HCT116 (cell line): ENCODE measurements at regions not wholly inside any gene's neighbourhood (a gene's known extent, or its start where the extent isn't known, plus 50 kb on each side); places are given as distances from the start of the nearest gene placed in this dataset.

Source experiments
- ATAC-seq: fragments of 200-7000 bp; cut with Tn5 transposase; 2 replicates; pipeline ENCODE4 v1.9.1; 2020; ENCODE audit warnings: mild to moderate bottlenecking, moderate library complexity
- BruUV-seq: library from RNA; stranded (reverse); fragments of 400-500 nt; replicated peaks from 2 replicates; lab custom pipeline; 2021; lab: Mats Ljungman, UMichigan
- CTCF ChIA-PET: fragments of 300-600 bp; sonication (Branson Sonifier 250); formaldehyde crosslinking; loops from one replicate; lab custom pipeline; 2021; ENCODE audit warnings: antibody characterized with exemption; lab: Charles Lee
- POLR2A ChIA-PET: fragments of 300-600, 350-600 bp; sonication (Branson Sonifier 250); formaldehyde crosslinking; loops from one replicate; lab custom pipeline; 2021; ENCODE audit warnings: antibody characterized with exemption; lab: Charles Lee
- RAD21 ChIA-PET, 2 experiments: fragments of 300-600 bp; sonication (Branson Sonifier 250); formaldehyde crosslinking; loops; one replicate each; lab custom pipeline; 2023; ENCODE audit warnings: low total read pairs in 2 of 2; ENCODE audit not compliant: uncharacterized antibody in 2 of 2, unreplicated experiment in 2 of 2, low non-redundant PET in 1 of 2; lab: Charles Lee
- DNase-seq: peaks from one replicate; pipeline ENCODE4 v3.0.0-alpha.2; 2010; ENCODE audit warnings: low read depth, low spot score
- H2AFZ ChIP-seq: fragments of 200-600 bp; shearing (Covaris generic), sonication (generic); 2 replicates; pipeline ENCODE4 v1.6.1; 2017; ENCODE audit warnings: low read depth, mixed run types, mixed read lengths, antibody characterized with exemption, low read length; ENCODE audit not compliant: poor library complexity, severe bottlenecking
- H3K27ac ChIP-seq: 2 replicates; pipeline ENCODE4 v1.5.1; 2012; ENCODE audit warnings: low read depth, low read length
- H3K27me3 ChIP-seq: fragments of 200-600 bp; sonication (generic); 2 replicates; pipeline ENCODE4 v1.6.1; 2016; ENCODE audit warnings: mixed run types, low read length, mixed read lengths; ENCODE audit not compliant: insufficient read depth
- H3K36me3 ChIP-seq, 2 experiments: fragments of 200-500 bp in 1 of 2; fragments of 200-600 bp in 1 of 2; sonication (Bioruptor generic) in 1 of 2; sonication (generic) in 1 of 2; 2 replicates each; pipeline versions ENCODE4 v1.5.1 to v1.6.1; 2014 to 2016; ENCODE audit warnings: low read length in 2 of 2, inconsistent platforms in 1 of 2, mixed read lengths in 1 of 2, mixed run types in 1 of 2; ENCODE audit not compliant: insufficient read depth in 2 of 2, control insufficient read depth in 1 of 2
- H3K4me1 ChIP-seq, 2 experiments: fragments of 200-600 bp in 1 of 2; sonication (generic) in 1 of 2; 2 replicates each; pipeline versions ENCODE4 v1.5.1 to v1.6.1; 2012 to 2017; ENCODE audit warnings: low read length in 2 of 2, inconsistent platforms in 1 of 2, mild to moderate bottlenecking in 1 of 2, mixed read lengths in 1 of 2, mixed run types in 1 of 2, moderate library complexity in 1 of 2; ENCODE audit not compliant: insufficient read depth in 2 of 2, control insufficient read depth in 1 of 2
- H3K4me2 ChIP-seq: fragments of 200-600 bp; sonication (generic); 2 replicates; pipeline ENCODE4 v1.6.1; 2017; ENCODE audit warnings: mixed run types, low read length, mixed read lengths
- H3K4me3 ChIP-seq, 2 experiments: fragments of 200-600 bp in 1 of 2; sonication (generic) in 1 of 2; replicated peaks in 1 of 2; 2 replicates each; pipeline ENCODE4 v1.5.1; 2011 to 2016; ENCODE audit warnings: low read length in 2 of 2, control low read depth in 1 of 2, low read depth in 1 of 2, mild to moderate bottlenecking in 1 of 2, mixed read lengths in 1 of 2, mixed run types in 1 of 2
- H3K79me2 ChIP-seq: fragments of 200-600 bp; sonication (generic); 2 replicates; pipeline ENCODE4 v1.6.1; 2017; ENCODE audit warnings: mild to moderate bottlenecking, mixed run types, low read length, moderate library complexity, mixed read lengths; ENCODE audit not compliant: insufficient read depth
- H3K9ac ChIP-seq: fragments of 200-600 bp; sonication (generic); 2 replicates; pipeline ENCODE4 v1.6.1; 2016; ENCODE audit warnings: low read length, mixed read lengths
- H3K9me2 ChIP-seq: fragments of 200-600 bp; sonication (generic), shearing (Covaris generic); 2 replicates; pipeline ENCODE4 v1.6.1; 2017; ENCODE audit warnings: mixed run types, mild to moderate bottlenecking, moderate library complexity; ENCODE audit not compliant: insufficient read depth
- H3K9me3 ChIP-seq, 2 experiments: fragments of 200-500 bp in 1 of 2; fragments of 200-600 bp in 1 of 2; sonication (Bioruptor generic) in 1 of 2; sonication (generic) in 1 of 2; 2 replicates each; pipeline ENCODE4 v1.6.1; 2014 to 2017; ENCODE audit warnings: low read length in 2 of 2, mixed read lengths in 2 of 2, inconsistent platforms in 1 of 2, low read depth in 1 of 2, mild to moderate bottlenecking in 1 of 2, mixed run types in 1 of 2, moderate library complexity in 1 of 2; ENCODE audit not compliant: control insufficient read depth in 1 of 2, insufficient read depth in 1 of 2
- H4K20me1 ChIP-seq: fragments of 200-600 bp; sonication (generic), shearing (Covaris generic); 2 replicates; pipeline ENCODE4 v1.6.1; 2017; ENCODE audit warnings: mixed run types, mild to moderate bottlenecking, moderate library complexity; ENCODE audit not compliant: insufficient read depth
- CBX3 ChIP-seq: IDR thresholded peaks from 2 replicates; pipeline ENCODE4 v1.6.1; 2012; ENCODE audit warnings: low read depth
- CEBPB ChIP-seq: IDR thresholded peaks from 2 replicates; pipeline ENCODE4 v1.6.1; 2012; ENCODE audit warnings: low read depth
- EGR1 ChIP-seq: IDR thresholded peaks from 2 replicates; pipeline ENCODE4 v1.6.1; 2012; ENCODE audit warnings: low read depth
- ELF1 ChIP-seq: IDR thresholded peaks from 2 replicates; pipeline ENCODE4 v1.6.1; 2012; ENCODE audit warnings: low read depth, borderline replicate concordance
- EZH2phosphoT487 ChIP-seq: fragments of 200-600 bp; IDR thresholded peaks from 2 replicates; pipeline ENCODE4 v1.6.1; 2018; ENCODE audit warnings: antibody characterized with exemption, borderline replicate concordance
- FOSL1 ChIP-seq: IDR thresholded peaks from 2 replicates; pipeline ENCODE4 v1.6.1; 2012; ENCODE audit warnings: low read depth
- JUND ChIP-seq: IDR thresholded peaks from 2 replicates; pipeline ENCODE4 v1.6.1; 2012
- MAX ChIP-seq: IDR thresholded peaks from 2 replicates; pipeline ENCODE4 v1.6.1; 2012
- POLR2A ChIP-seq: IDR thresholded peaks from 2 replicates; pipeline ENCODE4 v1.7.0; 2011; ENCODE audit warnings: borderline replicate concordance; ENCODE audit not compliant: insufficient read depth, insufficient read length; ENCODE audit errors: extremely low read depth
- RAD21 ChIP-seq: IDR thresholded peaks from 2 replicates; pipeline ENCODE4 v1.6.1; 2012; ENCODE audit warnings: low read depth, mild to moderate bottlenecking
- SIN3A ChIP-seq: IDR thresholded peaks from 2 replicates; pipeline ENCODE4 v1.6.1; 2012; ENCODE audit warnings: low read depth
- SP1 ChIP-seq: IDR thresholded peaks from 2 replicates; pipeline ENCODE4 v1.6.1; 2012; ENCODE audit warnings: low read depth
- TCF7L2 ChIP-seq: IDR thresholded peaks from 2 replicates; pipeline ENCODE4 v1.7.0; 2011; ENCODE audit warnings: borderline replicate concordance, inconsistent platforms; ENCODE audit not compliant: insufficient read depth, insufficient read length; ENCODE audit errors: extremely low read depth
- ZNF274 ChIP-seq: fragments of 200-500 bp; sonication (Bioruptor generic); IDR thresholded peaks from 2 replicates; pipeline ENCODE4 v1.6.1; 2014; ENCODE audit warnings: mild to moderate bottlenecking, low read depth, low read length, inconsistent platforms
- intact Hi-C: fragments of 100-400 bp; cut with micrococcal nuclease; formaldehyde crosslinking; loops from 2 replicates; pipeline ENCODE4 v1.10.0; 2022
- TF ChIP-seq, protein P1 (sequence below): IDR thresholded peaks from 2 replicates; pipeline ENCODE4 v1.6.1; 2012; ENCODE audit warnings: low read depth
- TF ChIP-seq, protein P2 (sequence below): IDR thresholded peaks from 2 replicates; pipeline ENCODE4 v1.6.1; 2012

DNA sequence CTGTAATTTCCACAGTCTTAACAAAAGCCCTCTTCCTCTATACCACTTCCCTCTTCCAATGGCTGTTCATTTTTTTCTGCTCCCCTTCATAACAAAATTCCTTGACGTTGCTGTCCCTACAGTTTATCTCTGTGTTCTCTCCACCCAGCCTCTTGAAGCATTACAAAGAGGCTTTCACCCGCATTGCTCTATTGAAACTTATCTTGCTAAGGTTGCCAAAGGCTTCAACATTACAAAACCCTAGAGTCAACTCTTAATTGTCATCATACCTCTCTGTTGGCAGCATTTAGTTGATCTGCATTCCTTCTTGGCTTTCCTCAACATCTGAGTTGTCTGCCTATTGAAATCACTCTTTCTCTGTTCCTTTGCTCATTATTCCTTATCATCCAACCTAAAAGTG is 1055.7 kb downstream of the JRKL start:
- H4K20me1 ChIP-seq, result no peaks in the 10 kb centered on the region
- H3K27me3 ChIP-seq, result no peaks in the 10 kb centered on the region
- DNase-seq, result no peak
- no peak for ATAC-seq
- no peaks in the 10 kb centered on the region for H3K9me2 ChIP-seq
- TF ChIP-seq FOSL1 (no peak), CBX3 (no peak), EGR1 (no peak), SP1 (no peak), RAD21 (no peak), ELF1 (no peak), ZNF274 (no peak), MAX (no peak), SIN3A (no peak), JUND (no peak), CEBPB (no peak), TCF7L2 (no peak), POLR2A (no peak), EZH2phosphoT487 (no peak)
- TF ChIP-seq, protein P1, sequence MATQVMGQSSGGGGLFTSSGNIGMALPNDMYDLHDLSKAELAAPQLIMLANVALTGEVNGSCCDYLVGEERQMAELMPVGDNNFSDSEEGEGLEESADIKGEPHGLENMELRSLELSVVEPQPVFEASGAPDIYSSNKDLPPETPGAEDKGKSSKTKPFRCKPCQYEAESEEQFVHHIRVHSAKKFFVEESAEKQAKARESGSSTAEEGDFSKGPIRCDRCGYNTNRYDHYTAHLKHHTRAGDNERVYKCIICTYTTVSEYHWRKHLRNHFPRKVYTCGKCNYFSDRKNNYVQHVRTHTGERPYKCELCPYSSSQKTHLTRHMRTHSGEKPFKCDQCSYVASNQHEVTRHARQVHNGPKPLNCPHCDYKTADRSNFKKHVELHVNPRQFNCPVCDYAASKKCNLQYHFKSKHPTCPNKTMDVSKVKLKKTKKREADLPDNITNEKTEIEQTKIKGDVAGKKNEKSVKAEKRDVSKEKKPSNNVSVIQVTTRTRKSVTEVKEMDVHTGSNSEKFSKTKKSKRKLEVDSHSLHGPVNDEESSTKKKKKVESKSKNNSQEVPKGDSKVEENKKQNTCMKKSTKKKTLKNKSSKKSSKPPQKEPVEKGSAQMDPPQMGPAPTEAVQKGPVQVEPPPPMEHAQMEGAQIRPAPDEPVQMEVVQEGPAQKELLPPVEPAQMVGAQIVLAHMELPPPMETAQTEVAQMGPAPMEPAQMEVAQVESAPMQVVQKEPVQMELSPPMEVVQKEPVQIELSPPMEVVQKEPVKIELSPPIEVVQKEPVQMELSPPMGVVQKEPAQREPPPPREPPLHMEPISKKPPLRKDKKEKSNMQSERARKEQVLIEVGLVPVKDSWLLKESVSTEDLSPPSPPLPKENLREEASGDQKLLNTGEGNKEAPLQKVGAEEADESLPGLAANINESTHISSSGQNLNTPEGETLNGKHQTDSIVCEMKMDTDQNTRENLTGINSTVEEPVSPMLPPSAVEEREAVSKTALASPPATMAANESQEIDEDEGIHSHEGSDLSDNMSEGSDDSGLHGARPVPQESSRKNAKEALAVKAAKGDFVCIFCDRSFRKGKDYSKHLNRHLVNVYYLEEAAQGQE, result no peak
- TF ChIP-seq, protein P2, sequence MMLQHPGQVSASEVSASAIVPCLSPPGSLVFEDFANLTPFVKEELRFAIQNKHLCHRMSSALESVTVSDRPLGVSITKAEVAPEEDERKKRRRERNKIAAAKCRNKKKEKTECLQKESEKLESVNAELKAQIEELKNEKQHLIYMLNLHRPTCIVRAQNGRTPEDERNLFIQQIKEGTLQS, result no peak
- TF ChIP-seq, all 23 proteins: peak for 0
- Histone ChIP-seq H3K9me3 (peaks cover 8% of the 10 kb centered on the region in 2 experiments; a peak in 1 of 4 replicates), H3K9ac (no peak overlapping the region), H3K4me3 (no peak overlapping the region), H3K36me3 (no peaks in the 10 kb centered on the region), H2AFZ (no peak overlapping the region), H3K4me2 (no peak overlapping the region), H3K79me2 (no peaks in the 10 kb centered on the region), H3K27ac (no peak overlapping the region), H3K4me1 (no peaks in the 10 kb centered on the region)
- intact Hi-C loops, result no loop called here
- ChIA-PET CTCF (no interaction called here), POLR2A (no interaction called here), RAD21 (no interaction called here)
- BruUV-seq, result no TSS peak
